DMS153 treated with DMSO at 0.1 percent for 48 hours (cell line): ENCODE measurements at regions not wholly inside any gene's neighbourhood (a gene's known extent, or its start where the extent isn't known, plus 50 kb on each side); places are given as distances from the start of the nearest gene placed in this dataset.
"Not testable (repeated sequence)": the region's sequence is repeated elsewhere in the genome, so short reads cannot be mapped to it uniquely, and the experiment has no call there.

Experiments
- DNase-seq: peaks from one replicate; lab custom pipeline; 2025; ENCODE audit not compliant: unreplicated experiment; lab: John Stamatoyannopoulos, UW

DNA sequence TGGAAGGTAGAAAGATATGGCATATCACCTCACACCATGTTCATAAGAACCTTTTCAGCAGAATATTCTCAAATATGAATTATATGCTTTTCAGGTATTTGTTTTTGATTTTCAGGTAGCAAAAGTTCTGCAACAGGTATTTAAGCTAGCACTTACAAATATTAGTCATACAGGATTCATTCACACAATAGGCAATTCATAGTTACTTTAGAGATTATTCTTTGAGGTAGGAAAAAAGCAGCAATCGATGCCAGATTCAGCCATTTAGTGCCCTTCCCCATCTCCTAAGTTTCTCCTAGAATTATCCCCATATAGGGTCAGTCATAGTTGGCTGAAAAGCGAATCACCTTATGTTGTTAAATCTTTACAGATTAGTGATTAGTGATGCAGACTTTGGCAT, 177.4 kb upstream of the MMADHC start:
- no peak for DNase-seq

DNA sequence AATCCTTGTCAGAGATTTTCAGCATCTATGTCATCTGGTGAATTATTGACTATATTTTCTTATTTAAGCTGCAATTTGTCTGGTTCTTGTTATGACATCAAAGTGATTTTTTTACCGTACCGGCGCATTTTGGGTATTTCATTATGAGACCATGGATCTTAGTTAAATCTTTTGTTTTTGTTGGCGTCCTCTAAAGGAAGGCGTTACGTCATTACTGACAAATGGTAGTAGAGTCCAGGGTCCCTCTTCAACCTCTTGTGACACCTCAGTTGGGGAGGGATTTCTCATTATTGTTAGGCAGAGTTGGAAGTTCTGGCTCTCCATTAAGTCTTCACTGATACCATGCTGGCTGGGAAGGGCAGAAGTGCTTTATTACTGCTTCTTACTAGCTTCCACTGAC, 175.8 kb upstream of the MMADHC start:
- no peak for DNase-seq

DNA sequence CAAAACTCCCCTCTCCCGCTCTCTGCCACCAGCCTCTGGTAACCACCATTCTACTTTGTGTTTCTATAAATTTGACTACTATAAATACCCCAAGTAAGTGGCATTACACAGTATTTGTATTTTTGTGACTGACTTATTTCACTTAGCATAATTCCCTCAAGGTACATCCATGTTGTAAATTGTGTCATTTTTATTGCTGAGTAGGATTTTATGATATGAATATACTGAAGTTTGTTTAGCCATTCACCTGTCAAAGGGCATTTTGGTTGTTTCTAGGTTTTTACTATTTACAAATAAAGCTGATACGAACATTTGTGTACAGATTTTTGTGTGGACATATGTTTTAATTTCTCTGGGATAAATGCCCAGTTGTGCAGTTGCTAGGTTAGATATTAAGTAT, 174.0 kb upstream of the MMADHC start:
- DNase-seq = no peak

DNA sequence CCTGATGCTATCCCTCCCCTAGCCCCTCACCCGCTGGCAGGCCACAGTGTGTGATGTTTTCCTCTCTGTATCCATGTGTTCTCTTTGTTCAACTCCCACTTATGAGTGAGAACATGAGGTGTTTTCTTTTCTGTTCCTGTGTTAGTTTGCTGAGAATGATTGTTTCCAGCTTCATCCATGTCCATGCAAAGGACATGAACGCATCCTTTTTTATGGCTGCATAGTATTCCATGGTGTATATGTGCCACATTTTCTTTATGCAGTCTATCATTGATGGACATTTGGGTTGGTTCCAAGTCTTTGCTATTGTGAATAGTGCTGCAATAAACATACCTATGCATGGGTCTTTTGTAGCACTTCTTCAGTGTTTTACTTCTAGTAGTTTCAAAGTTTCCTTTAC, 171.8 kb upstream of the MMADHC start:
- DNase-seq = not testable (repeated sequence)

DNA sequence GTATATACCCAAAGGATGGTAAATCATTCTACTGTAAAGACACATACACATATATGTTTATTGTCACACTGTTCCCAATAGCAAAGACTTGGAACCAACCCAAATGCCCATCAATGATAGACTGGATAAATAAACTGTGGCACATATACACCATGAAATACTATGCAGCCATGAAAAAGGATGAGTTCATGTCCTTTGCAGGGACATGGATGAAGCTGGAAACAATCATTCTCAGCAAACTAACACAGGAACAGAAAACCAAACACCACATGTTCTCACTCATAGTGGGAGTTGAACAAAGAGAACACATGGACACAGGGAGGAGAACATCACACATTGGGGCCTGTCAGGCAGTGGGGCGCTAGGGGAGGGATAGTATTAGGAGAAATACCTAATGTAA, 167.1 kb upstream of the MMADHC start:
- not testable (repeated sequence) for DNase-seq

DNA sequence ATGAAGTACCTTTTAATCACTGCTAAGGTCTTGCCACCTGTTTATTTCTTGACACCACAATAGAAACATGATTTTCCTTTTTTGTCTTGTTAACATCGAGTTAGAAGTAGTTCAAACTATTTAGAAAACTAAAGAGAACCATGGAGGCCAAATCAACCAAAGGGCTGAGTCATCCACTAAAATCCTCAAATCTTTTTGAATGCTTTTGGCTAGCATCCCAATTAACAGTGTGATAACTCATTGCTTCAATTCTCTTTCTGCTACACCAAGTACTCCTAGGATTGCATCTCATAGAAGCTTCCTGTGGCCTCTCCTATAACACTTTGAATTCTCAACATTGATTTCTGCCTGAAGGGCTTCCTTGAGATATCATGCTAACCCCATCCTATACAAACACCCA, 159.9 kb upstream of the MMADHC start:
- DNase-seq = no peak

DNA sequence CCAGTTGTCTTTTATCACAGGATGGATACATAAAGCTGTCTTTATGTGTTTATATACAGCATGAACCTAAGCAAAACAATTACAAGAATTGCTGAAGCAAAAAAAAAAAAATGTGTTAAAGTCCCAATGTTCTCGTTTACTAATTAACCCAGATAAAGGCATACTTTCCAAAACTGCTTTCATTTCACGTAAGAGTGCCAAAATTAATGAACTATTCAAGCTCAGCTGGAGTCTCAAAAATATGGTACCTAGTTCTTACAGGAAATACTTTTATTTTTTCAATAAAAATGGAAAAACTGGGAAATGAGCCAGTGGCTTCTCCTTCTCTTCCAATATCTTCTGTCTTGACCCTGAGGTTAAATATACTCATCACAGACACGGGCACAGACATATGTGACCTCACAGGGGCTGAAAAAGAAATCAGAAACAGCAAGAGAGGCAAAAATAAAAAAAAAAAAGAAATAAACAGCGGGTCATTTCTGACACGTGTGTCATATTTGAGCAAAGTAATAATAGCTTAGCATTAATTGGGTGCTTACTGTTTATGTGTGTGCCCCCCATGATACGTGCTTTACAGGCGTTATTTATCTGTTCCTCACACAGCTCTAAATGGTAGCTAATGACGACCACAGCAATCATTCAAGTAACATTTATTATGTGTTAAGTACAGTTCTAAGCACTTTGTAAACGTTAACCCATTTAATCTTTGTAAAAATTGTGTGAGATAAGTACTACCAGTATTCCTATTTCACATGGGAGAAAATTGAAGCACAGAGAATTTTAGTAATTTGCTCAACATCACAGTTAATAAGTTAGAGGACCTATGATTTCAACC, 158.0 kb upstream of the MMADHC start:
- no peak for DNase-seq

DNA sequence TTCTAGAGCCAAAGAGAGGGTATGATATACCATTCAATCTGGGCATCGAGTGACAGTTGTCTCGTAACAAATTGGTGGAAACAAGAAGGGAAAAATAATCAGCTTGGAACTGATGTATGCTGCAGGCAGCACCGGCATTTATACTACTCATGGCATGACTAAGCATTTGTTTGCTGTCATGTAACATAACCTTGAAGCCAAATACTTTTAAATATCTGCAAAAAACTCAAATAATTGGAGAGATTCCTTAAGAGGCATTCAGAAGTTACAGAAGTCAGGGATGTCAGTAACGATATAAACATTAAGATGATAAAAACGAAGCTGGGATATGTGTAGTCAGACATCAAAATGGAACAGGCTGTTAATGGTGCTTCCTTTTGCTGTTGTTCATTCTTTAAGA, 157.3 kb upstream of the MMADHC start:
- DNase-seq = no peak

DNA sequence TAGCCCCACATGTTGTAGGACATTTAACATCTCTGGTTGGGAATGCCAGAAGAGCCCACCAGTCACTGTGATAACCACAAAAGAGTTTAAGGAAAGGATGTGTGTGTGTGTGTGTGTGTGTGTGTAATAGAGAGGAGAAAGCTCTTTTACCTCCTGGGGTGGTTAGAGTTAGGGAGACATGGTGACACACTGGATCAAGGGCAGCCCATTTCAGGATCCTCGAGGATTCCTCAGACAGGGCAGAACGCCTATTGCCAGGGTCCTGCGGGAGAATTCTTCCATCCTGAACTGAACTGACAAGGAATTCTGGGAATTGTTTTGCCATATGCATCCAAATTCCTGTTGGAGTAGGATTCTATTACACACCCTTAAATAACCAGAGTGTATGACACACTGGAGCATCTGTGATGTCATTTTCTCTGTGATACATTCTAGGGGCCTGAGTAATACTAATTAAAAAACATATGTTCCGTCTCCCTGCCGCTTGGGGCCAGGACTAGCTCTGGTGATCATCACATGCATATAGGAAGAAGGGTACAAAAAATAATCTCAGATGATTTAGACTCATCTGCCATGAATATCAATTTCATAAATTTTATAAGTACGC, 156.4 kb upstream of the MMADHC start:
- no peak for DNase-seq

DNA sequence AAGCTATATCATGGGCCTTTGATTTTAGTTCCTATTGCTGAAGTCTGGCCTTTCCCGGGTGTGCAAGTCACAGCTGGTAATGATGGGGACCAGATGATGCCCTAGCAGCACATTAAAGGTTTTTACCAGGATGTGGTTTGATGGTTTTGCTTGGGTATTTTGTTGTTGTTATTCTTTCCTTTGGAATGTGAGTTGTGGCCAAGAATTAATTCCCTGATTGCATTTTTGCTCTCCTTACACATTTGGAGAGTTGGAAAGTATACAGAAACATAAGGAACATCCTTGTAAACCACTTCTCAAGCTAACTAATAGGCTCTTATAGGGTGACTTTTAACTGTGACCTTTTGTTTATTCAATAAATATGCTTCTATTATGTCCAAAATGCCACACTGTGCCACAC, 154.1 kb upstream of the MMADHC start:
- no peak for DNase-seq

DNA sequence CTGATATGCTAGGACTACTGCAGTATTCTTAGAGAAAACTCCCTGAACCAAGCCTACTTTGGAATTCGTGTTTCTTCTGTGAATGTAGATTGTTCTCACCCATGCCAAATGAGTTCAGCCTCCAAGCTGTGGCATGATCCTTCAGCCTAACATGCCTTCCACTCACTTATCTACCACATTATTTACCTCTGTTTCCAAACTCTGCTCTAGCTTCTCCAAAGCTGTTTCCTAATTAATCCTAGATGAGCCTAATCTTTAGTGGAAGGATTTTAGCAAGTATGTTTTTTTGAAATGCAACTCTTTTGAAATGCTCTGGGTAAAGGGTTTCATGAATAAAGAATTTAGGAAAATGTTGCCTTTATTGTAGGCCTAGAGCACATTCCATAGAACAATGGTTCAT, 152.9 kb upstream of the MMADHC start:
- no peak for DNase-seq

DNA sequence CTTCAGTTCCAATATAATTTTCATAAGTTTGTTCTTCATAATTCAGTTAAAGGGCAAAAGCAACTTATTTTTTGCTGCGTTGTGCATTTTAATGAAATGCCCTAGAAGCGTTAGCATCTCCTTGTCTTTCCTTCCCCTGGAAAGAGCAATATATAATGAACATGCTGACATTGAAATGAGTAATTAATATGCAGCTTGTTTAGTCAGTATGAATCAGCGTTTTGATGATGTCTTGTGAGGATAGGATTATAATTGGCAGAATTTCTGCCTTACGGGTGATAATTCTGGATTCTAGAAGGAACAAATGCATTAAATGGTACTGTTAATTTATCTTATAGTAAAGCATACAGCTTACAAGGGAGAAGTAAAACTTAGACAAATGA, 152.3 kb upstream of the MMADHC start:
- DNase-seq = no peak

DNA sequence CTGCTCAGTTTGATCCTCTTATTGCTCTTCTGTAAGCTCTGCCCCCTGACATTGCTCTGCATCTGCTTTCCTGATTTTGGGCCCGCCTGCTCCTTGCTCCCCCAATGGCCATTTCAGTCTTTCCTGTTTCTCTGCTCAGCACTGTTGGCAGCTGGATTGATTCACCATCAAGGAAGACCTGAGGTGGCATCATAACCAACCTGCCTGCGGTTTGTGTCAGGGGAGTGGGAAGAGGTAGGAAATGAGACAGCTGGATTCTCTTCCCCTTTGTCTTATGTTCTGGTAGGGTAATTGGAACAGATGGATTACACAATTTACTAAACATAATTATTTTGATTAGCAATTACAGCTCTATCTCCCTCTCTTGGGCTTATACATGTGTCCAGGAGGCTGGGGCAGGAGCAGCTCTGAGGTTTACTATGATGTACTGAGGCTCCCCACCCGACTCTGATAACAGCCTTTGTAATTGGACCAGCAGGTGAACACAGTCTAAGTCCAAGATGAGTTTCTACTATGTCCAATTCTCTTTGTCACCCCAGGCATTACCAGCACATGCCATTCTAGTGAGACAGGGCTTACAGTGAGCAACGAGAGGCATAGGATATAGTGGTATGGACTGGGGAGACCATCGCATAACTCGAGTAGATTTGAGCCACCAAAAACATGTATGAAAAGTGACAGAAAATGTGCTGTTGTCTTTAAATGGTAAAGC, 151.8 kb upstream of the MMADHC start:
- no peak for DNase-seq

DNA sequence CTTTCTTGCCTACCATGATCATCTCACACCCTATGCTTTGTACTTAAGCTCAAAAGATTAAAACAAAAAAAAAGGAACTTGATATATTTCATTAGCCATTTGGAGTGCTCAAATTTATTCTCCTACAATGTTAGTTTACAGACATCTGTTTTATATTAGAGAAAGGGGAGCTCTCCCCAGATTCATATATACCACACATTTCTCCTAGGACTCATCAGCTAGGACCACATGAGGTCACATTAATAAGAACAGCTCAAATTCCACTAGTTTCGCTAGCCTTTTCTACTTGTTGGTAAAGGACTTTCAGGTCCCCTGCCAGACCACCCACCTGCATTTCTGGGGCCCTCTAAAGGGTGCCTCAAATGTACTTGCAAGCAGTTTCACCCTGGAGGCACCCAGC, 151.2 kb upstream of the MMADHC start:
- DNase-seq = no peak

DNA sequence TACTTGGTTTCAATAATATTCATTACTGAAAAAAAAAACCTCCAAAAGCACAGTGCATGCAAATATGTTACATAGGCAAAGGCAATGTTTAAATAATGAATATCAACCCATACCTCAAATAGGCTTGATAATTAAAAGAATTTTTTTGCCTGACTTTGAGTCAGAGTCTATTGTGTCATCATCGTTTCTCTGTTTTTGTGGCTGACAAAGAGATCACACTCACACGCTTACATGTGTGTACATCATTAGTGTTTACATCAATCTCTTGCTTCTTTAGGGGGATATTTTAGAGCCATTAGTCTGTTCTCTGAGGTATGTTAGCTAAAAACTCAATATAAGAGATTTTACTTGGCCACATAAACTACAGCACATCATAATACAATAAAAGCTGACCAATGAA, 150.3 kb upstream of the MMADHC start:
- no peak for DNase-seq

DNA sequence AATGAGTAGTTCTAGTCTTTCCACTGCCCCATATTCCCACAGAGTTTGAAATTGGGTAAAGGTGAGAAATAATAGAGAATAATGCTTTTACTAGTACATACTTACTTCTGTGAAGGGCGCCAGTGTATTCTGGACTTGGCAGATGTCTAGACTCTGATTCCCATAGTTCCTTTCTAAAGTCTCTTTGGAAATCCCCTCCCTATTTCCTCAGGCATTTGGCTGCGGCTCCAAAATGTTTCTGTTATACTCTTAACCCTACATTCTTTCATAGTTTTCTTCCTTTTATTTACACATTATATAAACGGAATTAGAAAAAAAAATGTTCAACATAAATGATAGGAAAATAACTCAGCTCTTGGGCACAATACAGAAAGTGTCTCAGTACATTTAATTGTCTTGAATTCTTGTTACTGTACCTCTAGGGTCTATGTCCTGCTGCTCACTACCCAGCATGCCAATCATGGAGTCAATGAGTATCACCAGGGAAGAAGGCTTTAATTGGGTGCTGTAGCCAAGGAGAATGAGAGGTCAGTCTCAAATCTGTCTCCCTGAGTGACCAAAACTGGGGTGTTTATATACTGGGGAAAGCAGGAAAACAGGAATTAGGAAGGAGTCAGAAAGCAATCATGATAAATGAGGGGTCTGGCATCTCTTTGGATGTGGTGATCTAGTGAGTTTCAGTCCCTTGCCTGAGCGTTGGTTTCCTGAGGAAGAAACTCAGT, 147.8 kb upstream of the MMADHC start:
- DNase-seq = no peak

DNA sequence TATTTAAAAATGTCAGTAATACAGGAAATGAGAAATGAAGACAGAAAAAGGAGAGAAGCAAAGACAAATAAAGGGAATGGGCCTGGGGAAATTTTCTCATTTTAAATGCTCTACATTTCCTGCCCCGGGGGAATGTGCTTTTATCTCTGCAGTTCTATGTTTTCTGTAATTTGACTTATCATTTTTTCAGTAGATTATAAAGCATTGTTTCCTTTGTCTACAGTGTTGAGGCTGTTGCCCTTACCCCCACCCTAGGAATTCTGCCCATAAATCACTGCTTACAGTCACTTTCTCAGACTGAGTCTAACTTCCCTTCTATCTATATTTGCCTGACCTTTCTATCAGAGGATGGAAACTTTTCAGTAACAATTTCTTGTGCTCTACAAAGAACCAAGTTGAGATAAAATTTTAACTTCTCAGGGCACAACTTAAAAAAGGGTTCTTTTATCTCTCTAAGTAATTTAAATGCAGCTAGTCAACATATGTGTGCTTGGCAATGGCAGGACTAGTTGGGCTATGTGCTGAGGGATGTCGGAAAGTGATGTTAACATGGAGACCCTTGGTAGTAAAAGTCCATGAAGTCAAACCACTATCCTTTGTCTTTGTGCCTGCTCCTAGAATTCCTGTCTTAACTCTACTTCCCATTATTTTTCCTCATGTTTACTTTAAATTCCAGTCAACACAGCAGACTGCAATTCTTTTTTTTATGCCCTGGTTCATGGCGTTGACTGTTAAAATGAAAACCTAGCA, 146.5 kb upstream of the MMADHC start:
- DNase-seq = no peak

DNA sequence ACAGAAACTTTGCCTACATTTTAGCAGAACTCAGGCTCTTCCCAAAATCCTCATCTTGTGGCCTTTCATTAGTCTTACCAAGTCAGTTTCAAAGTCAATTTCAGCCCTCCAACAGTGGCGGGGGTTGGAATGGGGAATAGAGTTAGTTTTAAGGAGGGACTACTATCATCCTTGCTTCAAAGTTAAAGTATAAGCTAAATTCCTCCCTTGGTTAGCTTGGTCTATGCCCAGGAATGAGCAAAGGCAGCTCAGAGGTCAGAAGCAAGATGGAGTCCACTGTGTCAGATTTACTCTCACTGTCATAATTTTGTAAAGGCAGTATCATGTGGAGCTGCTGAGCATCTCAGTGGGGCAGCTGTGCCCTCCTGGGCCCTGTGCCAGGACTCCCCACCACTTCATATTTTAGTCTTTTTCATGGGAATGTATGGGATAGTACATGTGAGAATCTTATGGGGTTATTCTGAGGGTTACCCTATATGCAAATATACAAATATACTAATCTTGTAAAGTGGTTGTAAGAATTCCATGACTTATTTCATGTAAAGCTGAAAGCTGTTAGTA, 145.2 kb upstream of the MMADHC start:
- no peak for DNase-seq

DNA sequence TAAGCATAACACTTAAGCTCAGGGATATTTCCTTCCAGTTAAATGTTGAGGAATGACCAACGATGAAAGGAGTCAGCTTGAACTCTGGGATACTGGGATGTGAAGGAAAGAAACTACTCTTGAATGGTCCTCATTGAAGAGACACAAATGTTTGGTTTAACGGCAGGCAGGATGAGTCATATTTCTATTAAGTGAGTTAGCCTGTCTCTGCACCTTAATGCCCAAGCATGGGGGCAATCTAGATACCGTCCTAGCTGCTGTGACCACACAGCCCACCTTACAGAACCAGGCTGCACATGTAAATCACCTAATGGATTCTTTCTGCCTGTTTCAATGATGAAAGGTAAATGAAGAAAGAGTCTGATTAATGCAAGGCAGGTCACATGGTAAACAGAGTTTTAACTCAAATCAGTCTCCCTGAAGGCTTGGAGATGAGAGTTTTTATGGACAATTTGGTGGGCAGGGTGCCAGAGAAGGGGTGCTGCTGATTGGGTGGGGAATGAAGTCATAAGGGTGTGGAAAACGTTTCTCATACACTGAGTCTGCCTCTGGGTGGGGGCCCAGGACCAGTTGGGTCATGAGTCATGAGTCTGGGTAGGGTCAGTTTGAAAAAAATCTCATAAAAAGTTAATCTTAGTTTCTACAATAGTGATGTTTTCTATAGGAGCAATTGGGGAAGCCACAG, 144.6 kb upstream of the MMADHC start:
- no peak for DNase-seq

DNA sequence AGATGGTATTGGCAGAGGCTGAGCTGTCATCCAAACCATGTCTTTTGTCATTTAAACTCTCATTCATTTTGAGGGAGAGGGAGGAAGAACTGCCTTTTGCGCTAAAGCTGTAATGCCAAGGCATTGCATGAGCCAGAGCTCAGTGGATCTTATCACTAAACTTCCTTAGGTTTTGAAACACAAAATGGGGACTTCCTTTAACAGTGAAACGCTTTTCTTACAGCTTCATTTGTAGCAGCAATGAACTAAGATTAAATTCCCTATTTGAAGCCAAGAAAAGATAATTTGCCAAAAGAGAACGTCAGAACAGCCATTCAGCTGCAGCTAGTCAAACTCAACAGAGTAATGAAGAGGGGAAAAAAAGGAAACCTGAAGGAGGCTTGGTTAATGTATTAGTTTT, 143.5 kb upstream of the MMADHC start:
- DNase-seq = no peak
